GM23248 (cell line): ENCODE measurements at regions not wholly inside any gene's neighbourhood (a gene's known extent, or its start where the extent isn't known, plus 50 kb on each side); places are given as distances from the start of the nearest gene placed in this dataset.

Experiments used
- DNase-seq: peaks from one replicate; pipeline ENCODE4 v3.0.0-alpha.2; 2015
- H2AFZ ChIP-seq: fragments of 200-600 bp; sonication (generic); 2 replicates; pipeline ENCODE4 v1.6.1; 2016; ENCODE audit warnings: antibody characterized with exemption
- H3F3A ChIP-seq: fragments of 200-600 bp; sonication (generic); 2 replicates; pipeline ENCODE4 v1.6.1; 2016; ENCODE audit warnings: mild to moderate bottlenecking, antibody characterized with exemption, mixed run types; ENCODE audit not compliant: insufficient read depth
- H3K27ac ChIP-seq: fragments of 200-600 bp; sonication (generic); 2 replicates; pipeline ENCODE4 v1.5.1; 2016; ENCODE audit warnings: mild to moderate bottlenecking
- H3K27me3 ChIP-seq: fragments of 200-600 bp; sonication (generic); replicated peaks from 2 replicates; pipeline ENCODE4 v1.6.1; 2016; ENCODE audit warnings: mild to moderate bottlenecking; ENCODE audit not compliant: insufficient read depth
- H3K36me3 ChIP-seq: fragments of 200-600 bp; sonication (generic); 2 replicates; pipeline ENCODE4 v1.6.1; 2016; ENCODE audit warnings: low read depth, mild to moderate bottlenecking
- H3K4me1 ChIP-seq: fragments of 200-600 bp; sonication (generic); 2 replicates; pipeline ENCODE4 v1.6.1; 2016; ENCODE audit warnings: mild to moderate bottlenecking; ENCODE audit not compliant: insufficient read depth
- H3K4me2 ChIP-seq: fragments of 200-600 bp; sonication (generic); one replicate; pipeline ENCODE4 v1.6.1; 2016; ENCODE audit warnings: mild to moderate bottlenecking; ENCODE audit not compliant: unreplicated experiment
- H3K4me3 ChIP-seq: fragments of 200-600 bp; sonication (generic); 2 replicates; pipeline ENCODE4 v1.5.1; 2016; ENCODE audit warnings: mild to moderate bottlenecking
- H3K79me2 ChIP-seq: fragments of 200-600 bp; sonication (generic); 2 replicates; pipeline ENCODE4 v1.6.1; 2016; ENCODE audit warnings: mild to moderate bottlenecking; ENCODE audit not compliant: insufficient read depth
- H3K9ac ChIP-seq: fragments of 200-600 bp; sonication (generic); 2 replicates; pipeline ENCODE4 v1.6.1; 2016; ENCODE audit warnings: mild to moderate bottlenecking
- H3K9me2 ChIP-seq: fragments of 200-600 bp; sonication (generic); 2 replicates; pipeline ENCODE4 v1.6.1; 2016; ENCODE audit warnings: mixed run types, mild to moderate bottlenecking, moderate library complexity; ENCODE audit not compliant: insufficient read depth
- H3K9me3 ChIP-seq: fragments of 200-600 bp; sonication (generic); one replicate; pipeline ENCODE4 v1.6.1; 2017; ENCODE audit warnings: low read depth
- H4K20me1 ChIP-seq: fragments of 200-600 bp; sonication (generic); 2 replicates; pipeline ENCODE4 v1.6.0; 2016; ENCODE audit not compliant: insufficient read depth
- EZH2 ChIP-seq: fragments of 200-600 bp; sonication (generic); IDR thresholded peaks from 2 replicates; pipeline ENCODE4 v1.6.1; 2018; ENCODE audit warnings: antibody characterized with exemption, mild to moderate bottlenecking; ENCODE audit not compliant: insufficient read depth, poor library complexity, severe bottlenecking
- EZH2phosphoT487 ChIP-seq: fragments of 200-600 bp; sonication (generic); IDR thresholded peaks from 2 replicates; pipeline ENCODE4 v1.6.1; 2018; ENCODE audit warnings: antibody characterized with exemption, moderate library complexity, mild to moderate bottlenecking, low read depth; ENCODE audit not compliant: insufficient read depth
- WGBS, 2 experiments: methylation state at CpG; one replicate each; pipeline ENCODE4 v1.1.6; 2015 to 2017; ENCODE audit warnings: low lambda C conversion rate in 2 of 2, low coverage in 1 of 2; ENCODE audit errors: missing lambda C conversion rate in 2 of 2; 5-methylcytosine and 5-hydroxymethylcytosine counted together
- in situ Hi-C: fragments of 300-500 bp; cut with MboI; formaldehyde crosslinking; loops from 2 replicates; pipeline ENCODE4 v1.15.0; 2020

DNA sequence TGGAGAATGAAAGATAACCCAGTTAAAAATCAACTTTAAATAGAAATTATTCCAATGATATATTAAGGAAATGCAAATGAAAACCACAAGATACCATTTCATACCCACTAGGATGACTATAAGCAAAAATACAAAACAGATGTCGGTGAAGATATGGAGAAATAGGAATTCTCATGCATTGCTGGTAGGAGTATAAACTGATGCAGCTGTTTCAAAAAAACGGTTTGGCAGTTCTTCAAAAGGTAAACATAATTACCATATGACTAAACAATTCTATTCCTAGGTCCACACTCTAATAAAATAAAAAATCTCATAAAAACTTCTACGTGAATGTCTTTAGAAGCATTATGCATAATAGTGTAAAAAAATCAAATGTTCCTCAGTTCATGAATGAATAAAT is 763.3 kb upstream of the BRINP3 start:
- in situ Hi-C loops, result no loop called here
- WGBS, 2 experiments, result 9 to 10% methylated on average over 3 of the region's 3 CpGs
- no peaks in the 10 kb centered on the region for H4K20me1 ChIP-seq
- DNase-seq, result no peak
- H3K79me2 ChIP-seq, result no peaks in the 10 kb centered on the region
- H3K4me3 ChIP-seq, result no peak overlapping the region
- no peaks in the 10 kb centered on the region for H3K9me3 ChIP-seq
- no peaks in the 10 kb centered on the region for H3K27me3 ChIP-seq
- H3K4me2 ChIP-seq, result no peak overlapping the region
- no peaks in the 10 kb centered on the region for H3K36me3 ChIP-seq
- H3K9me2 ChIP-seq, result no peaks in the 10 kb centered on the region
- no peak overlapping the region for H2AFZ ChIP-seq
- H3F3A ChIP-seq, result no peaks in the 10 kb centered on the region
- TF ChIP-seq EZH2phosphoT487 (no peak), EZH2 (no peak)
- no peak overlapping the region for H3K27ac ChIP-seq
- H3K9ac ChIP-seq, result no peak overlapping the region
- no peaks in the 10 kb centered on the region for H3K4me1 ChIP-seq

DNA sequence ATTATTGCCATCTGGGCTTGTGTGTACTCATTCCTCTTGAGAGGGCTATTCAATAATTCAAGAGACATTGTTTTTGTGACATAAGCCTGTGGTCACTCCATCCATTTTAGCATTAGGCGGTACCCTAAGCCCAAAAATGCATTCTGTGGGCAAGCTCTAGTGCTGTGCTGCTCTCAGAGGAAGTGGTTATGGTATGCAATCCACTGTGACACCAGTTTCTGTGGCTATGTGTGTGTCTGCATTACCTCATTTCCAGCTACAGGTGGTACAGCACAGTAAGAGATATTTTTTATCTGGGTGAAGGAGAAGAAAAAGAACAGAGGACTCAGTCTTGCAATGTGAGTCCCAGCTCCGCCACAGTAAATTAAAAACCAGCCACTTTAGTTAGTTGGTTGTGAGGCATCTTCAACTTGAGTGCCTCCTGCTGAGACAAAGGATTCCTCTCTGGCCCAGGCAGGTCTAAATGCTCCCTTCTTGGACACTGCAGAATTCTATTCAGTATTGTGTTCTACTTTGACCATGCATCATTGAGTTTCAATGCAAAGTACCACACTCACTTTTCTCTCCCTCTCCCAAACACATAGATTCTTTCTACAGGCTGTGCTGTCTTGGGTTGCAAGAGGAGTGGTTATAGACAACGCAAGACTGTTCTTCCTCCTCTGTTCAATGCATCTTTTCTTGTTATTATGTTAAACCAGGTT is 777.8 kb upstream of the BRINP3 start:
- H3K27ac ChIP-seq, result no peak overlapping the region
- no peak overlapping the region for H3K9ac ChIP-seq
- H3K27me3 ChIP-seq, result no peaks in the 10 kb centered on the region
- no peak for DNase-seq
- no peak overlapping the region for H2AFZ ChIP-seq
- H3K9me2 ChIP-seq, result no peaks in the 10 kb centered on the region
- TF ChIP-seq EZH2, result no peak
- no peak for TF ChIP-seq EZH2phosphoT487
- in situ Hi-C loops, result no loop called here
- H3K4me1 ChIP-seq, result no peaks in the 10 kb centered on the region
- H3K36me3 ChIP-seq, result no peaks in the 10 kb centered on the region
- no peaks in the 10 kb centered on the region for H3K79me2 ChIP-seq
- H3K4me3 ChIP-seq, result no peak overlapping the region
- no peaks in the 10 kb centered on the region for H4K20me1 ChIP-seq
- H3K4me2 ChIP-seq, result no peak overlapping the region
- no peaks in the 10 kb centered on the region for H3K9me3 ChIP-seq
- H3F3A ChIP-seq, result no peaks in the 10 kb centered on the region
- 4 to 5% methylated on average over 3 of the region's 3 CpGs for WGBS, 2 experiments

DNA sequence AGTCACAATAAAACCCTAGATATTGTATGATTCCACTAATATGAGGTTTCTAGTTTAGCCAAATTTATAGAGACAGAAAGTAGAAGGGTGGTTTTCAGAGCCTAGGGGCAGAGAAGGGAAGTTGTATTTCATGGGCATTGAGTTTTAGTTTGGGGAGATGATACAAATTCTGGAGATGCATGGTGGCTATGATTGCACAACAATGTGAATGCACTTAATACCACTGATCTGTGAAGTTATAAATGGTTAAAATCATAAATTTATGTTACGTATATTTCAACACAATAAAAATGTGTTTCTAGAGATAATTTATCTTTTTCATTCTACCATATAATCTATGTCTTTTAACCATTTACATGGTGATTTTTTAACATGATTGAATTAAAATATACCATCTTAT is 779.3 kb upstream of the BRINP3 start:
- no peaks in the 10 kb centered on the region for H3K36me3 ChIP-seq
- DNase-seq, result no peak
- no peaks in the 10 kb centered on the region for H3K27me3 ChIP-seq
- no peaks in the 10 kb centered on the region for H3K4me1 ChIP-seq
- no peaks in the 10 kb centered on the region for H3K9me2 ChIP-seq
- in situ Hi-C loops, result no loop called here
- no peaks in the 10 kb centered on the region for H3F3A ChIP-seq
- TF ChIP-seq EZH2 (no peak), EZH2phosphoT487 (no peak)
- H3K27ac ChIP-seq, result no peak overlapping the region
- H3K9me3 ChIP-seq, result no peaks in the 10 kb centered on the region
- 8 to 10% methylated on average over 1 of the region's 1 CpG for WGBS, 2 experiments
- no peak overlapping the region for H3K4me2 ChIP-seq
- H3K4me3 ChIP-seq, result no peak overlapping the region
- H3K9ac ChIP-seq, result no peak overlapping the region
- H3K79me2 ChIP-seq, result no peaks in the 10 kb centered on the region
- no peak overlapping the region for H2AFZ ChIP-seq
- H4K20me1 ChIP-seq, result no peaks in the 10 kb centered on the region

DNA sequence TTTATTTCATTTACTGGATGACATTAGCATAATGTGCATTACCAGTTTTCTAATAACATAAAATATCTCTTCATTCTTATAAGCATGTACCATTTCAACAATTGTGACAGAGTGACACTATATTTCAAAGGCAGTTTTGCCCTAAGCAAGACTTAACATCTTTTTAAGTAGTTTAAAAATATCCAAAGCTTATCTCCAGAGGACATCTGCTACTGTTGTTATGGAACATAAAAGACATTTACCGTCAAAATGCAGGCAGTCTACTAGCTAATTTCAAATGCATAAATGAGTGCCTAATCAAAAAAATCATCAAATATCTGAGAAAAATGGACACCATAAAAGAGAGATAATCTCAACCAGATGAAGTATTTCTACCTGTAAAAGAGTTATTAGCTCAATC is 782.4 kb upstream of the BRINP3 start:
- in situ Hi-C loops, result no loop called here
- Histone ChIP-seq H3K36me3 (no peaks in the 10 kb centered on the region), H3K79me2 (no peaks in the 10 kb centered on the region), H3K4me3 (no peak overlapping the region), H3K9me3 (no peaks in the 10 kb centered on the region), H2AFZ (no peak overlapping the region), H3K27ac (no peak overlapping the region), H3K4me1 (no peaks in the 10 kb centered on the region), H3K9ac (no peak overlapping the region), H4K20me1 (no peaks in the 10 kb centered on the region), H3F3A (no peaks in the 10 kb centered on the region), H3K4me2 (no peak overlapping the region), H3K9me2 (no peaks in the 10 kb centered on the region), H3K27me3 (no peaks in the 10 kb centered on the region)
- no peak for DNase-seq
- WGBS, 2 experiments, result 0 to 4% methylated on average over 1 of the region's 1 CpG
- TF ChIP-seq EZH2 (no peak), EZH2phosphoT487 (no peak)

DNA sequence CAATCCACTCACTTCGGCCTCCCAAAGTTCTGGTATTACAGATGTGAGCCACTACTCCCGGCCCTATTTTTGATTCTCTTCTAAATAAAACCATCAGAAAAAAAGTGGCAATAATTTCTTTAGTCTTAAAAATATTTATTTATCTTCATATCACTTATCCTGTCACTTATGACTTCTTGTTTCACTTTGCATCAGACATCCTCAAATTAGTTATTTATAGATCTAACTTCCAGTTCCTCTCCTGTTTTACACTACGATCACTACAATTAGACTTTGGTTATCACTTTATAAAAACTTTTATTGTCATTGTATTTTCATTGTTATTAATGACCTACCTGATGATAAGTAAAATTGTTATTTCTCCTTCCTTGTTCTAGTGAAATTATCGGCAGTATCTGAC is 783.4 kb upstream of the BRINP3 start:
- DNase-seq, result no peak
- Histone ChIP-seq H3K4me2 (no peak overlapping the region), H3K4me3 (no peak overlapping the region), H3K9me3 (no peaks in the 10 kb centered on the region), H3K9ac (no peak overlapping the region), H3K79me2 (no peaks in the 10 kb centered on the region), H3F3A (no peaks in the 10 kb centered on the region), H3K9me2 (no peaks in the 10 kb centered on the region), H3K36me3 (no peaks in the 10 kb centered on the region), H3K27ac (no peak overlapping the region), H3K27me3 (no peaks in the 10 kb centered on the region), H4K20me1 (no peaks in the 10 kb centered on the region), H2AFZ (no peak overlapping the region), H3K4me1 (no peaks in the 10 kb centered on the region)
- TF ChIP-seq EZH2 (no peak), EZH2phosphoT487 (no peak)
- WGBS, 2 experiments, result 23 to 29% methylated on average over 4 of the region's 4 CpGs
- in situ Hi-C loops, result no loop called here
